Neural cell (in vitro differentiated cells): ENCODE measurements at regions not wholly inside any gene's neighbourhood (a gene's known extent, or its start where the extent isn't known, plus 50 kb on each side); places are given as distances from the start of the nearest gene placed in this dataset.

Source experiments
- H2AFZ ChIP-seq: fragments of 200-600, 300-800 bp; sonication (generic), shearing (Covaris generic); 2 replicates; pipeline ENCODE4 v1.6.0; 2014; ENCODE audit warnings: low read depth, mild to moderate bottlenecking, antibody characterized with exemption, low read length, moderate library complexity
- H3F3A ChIP-seq: fragments of 200-600 bp; shearing (Covaris generic); 2 replicates; pipeline ENCODE4 v1.6.1; 2016; ENCODE audit warnings: mild to moderate bottlenecking, moderate library complexity, mixed read lengths, antibody characterized with exemption, low read length; ENCODE audit not compliant: insufficient read depth, poor library complexity, severe bottlenecking
- H3K27ac ChIP-seq: fragments of 200-600, 300-800 bp; sonication (generic), shearing (Covaris generic); 2 replicates; pipeline ENCODE4 v1.5.1; 2014; ENCODE audit warnings: mild to moderate bottlenecking, low read length, moderate library complexity
- H3K27me3 ChIP-seq: fragments of 300-800, 200-600 bp; sonication (generic), shearing (Covaris generic); 2 replicates; pipeline ENCODE4 v1.6.0; 2014; ENCODE audit warnings: mild to moderate bottlenecking, low read depth, low read length, moderate library complexity; ENCODE audit not compliant: insufficient read depth
- H3K36me3 ChIP-seq: fragments of 300-800, 200-600 bp; sonication (generic), shearing (Covaris generic); 2 replicates; pipeline ENCODE4 v1.5.1; 2014; ENCODE audit warnings: mild to moderate bottlenecking, antibody characterized with exemption, low read length, moderate library complexity; ENCODE audit not compliant: insufficient read depth
- H3K4me2 ChIP-seq: fragments of 300-800, 200-600 bp; sonication (generic), shearing (Covaris generic); 2 replicates; pipeline ENCODE4 v1.6.0; 2014; ENCODE audit warnings: mild to moderate bottlenecking, low read length
- H3K4me3 ChIP-seq: fragments of 300-800, 200-600 bp; sonication (generic), shearing (Covaris generic); 2 replicates; pipeline ENCODE4 v1.5.1; 2014; ENCODE audit warnings: mild to moderate bottlenecking, low read length, moderate library complexity
- H3K79me2 ChIP-seq: fragments of 200-600 bp; shearing (Covaris generic); replicated peaks from 2 replicates; pipeline ENCODE4 v1.6.0; 2014; ENCODE audit warnings: mild to moderate bottlenecking, low read length, moderate library complexity; ENCODE audit not compliant: insufficient read depth
- H3K9ac ChIP-seq: fragments of 300-800, 200-600 bp; sonication (generic), shearing (Covaris generic); 2 replicates; pipeline ENCODE4 v1.6.1; 2016; ENCODE audit warnings: mild to moderate bottlenecking, low read length, mixed read lengths
- H3K9me2 ChIP-seq: fragments of 200-600 bp; shearing (Covaris generic); 2 replicates; pipeline ENCODE4 v1.6.1; 2016; ENCODE audit warnings: mild to moderate bottlenecking, low read length, mixed read lengths; ENCODE audit not compliant: insufficient read depth
- H3K9me3 ChIP-seq: fragments of 200-600, 300-800 bp; sonication (generic), shearing (Covaris generic); 2 replicates; pipeline ENCODE4 v1.6.1; 2016; ENCODE audit warnings: mild to moderate bottlenecking, mixed run types, low read length, moderate library complexity, mixed read lengths
- H4K20me1 ChIP-seq: fragments of 200-600 bp; shearing (Covaris generic); 2 replicates; pipeline ENCODE4 v1.6.1; 2016; ENCODE audit warnings: mild to moderate bottlenecking, mixed run types; ENCODE audit not compliant: insufficient read depth
- EP300 ChIP-seq: fragments of 450-650 bp; conservative IDR thresholded peaks from 2 replicates; pipeline ENCODE4 v1.6.1; 2014; ENCODE audit warnings: antibody characterized with exemption, mild to moderate bottlenecking, moderate library complexity; ENCODE audit not compliant: poor library complexity, severe bottlenecking
- EZH2 ChIP-seq: fragments of 200-600, 300-800 bp; shearing (Covaris generic), sonication (generic); IDR thresholded peaks from 2 replicates; pipeline ENCODE4 v1.6.1; 2014; ENCODE audit warnings: antibody characterized with exemption, low read length, borderline replicate concordance, mild to moderate bottlenecking; ENCODE audit not compliant: insufficient read depth, poor library complexity, severe bottlenecking
- MXI1 ChIP-seq: fragments of 450-650 bp; conservative IDR thresholded peaks from 2 replicates; pipeline ENCODE4 v1.6.1; 2014; ENCODE audit warnings: antibody characterized with exemption, mild to moderate bottlenecking; ENCODE audit not compliant: poor library complexity, severe bottlenecking
- POLR2AphosphoS5 ChIP-seq: IDR thresholded peaks from 2 replicates; pipeline ENCODE4 v1.6.1; 2012
- RAD21 ChIP-seq: fragments of 450-650 bp; conservative IDR thresholded peaks from 2 replicates; pipeline ENCODE4 v1.6.1; 2014; ENCODE audit warnings: antibody characterized with exemption, mild to moderate bottlenecking, moderate library complexity
- SMC3 ChIP-seq: fragments of 450-650 bp; conservative IDR thresholded peaks from 2 replicates; pipeline ENCODE4 v1.6.1; 2014; ENCODE audit warnings: antibody characterized with exemption, mild to moderate bottlenecking, moderate library complexity; ENCODE audit not compliant: poor library complexity
- TAF1 ChIP-seq: IDR thresholded peaks from 2 replicates; pipeline ENCODE4 v1.6.1; 2012; ENCODE audit warnings: low read depth
- TF ChIP-seq, protein P1 (sequence below): fragments of 450-650 bp; IDR thresholded peaks from 2 replicates; pipeline ENCODE4 v1.5.1; 2014; ENCODE audit warnings: antibody characterized with exemption, mild to moderate bottlenecking, moderate library complexity; ENCODE audit not compliant: poor library complexity, severe bottlenecking
- TF ChIP-seq, protein P2 (sequence below): IDR thresholded peaks from 2 replicates; pipeline ENCODE4 v1.6.1; 2012; ENCODE audit warnings: borderline replicate concordance

DNA sequence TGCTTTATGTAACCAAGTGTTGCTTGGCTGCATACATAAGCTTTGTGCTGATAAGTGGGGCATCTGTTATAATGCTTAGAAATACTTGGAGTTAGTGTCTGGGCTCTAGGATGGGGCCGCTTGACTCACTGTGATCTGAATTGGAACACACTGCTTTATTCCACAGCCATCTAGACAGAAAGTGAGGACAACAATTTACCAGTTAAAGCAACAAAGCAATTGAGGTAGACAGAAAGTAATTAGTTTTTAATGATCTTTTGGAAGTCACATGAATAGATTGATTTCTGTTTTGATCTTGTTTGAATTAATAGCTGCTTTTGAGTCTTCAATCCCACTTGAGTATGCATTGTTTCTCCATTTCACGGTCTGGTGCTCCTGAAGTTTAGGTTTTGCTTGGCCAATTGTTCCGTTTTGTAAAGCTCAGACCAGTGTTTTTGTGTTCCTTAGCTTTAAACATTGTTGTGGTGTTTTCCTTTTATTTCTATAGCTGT is 157.5 kb downstream of the TRMT11 start:
- Histone ChIP-seq H3K9me2 (no peaks in the 10 kb centered on the region), H3K79me2 (no peaks in the 10 kb centered on the region), H4K20me1 (no peaks in the 10 kb centered on the region), H3K4me2 (no peak overlapping the region), H2AFZ (no peak overlapping the region), H3K27me3 (peaks cover 81% of the 10 kb centered on the region), H3K36me3 (no peaks in the 10 kb centered on the region), H3K27ac (no peak overlapping the region), H3F3A (no peaks in the 10 kb centered on the region), H3K4me3 (no peak overlapping the region), H3K9me3 (peaks cover 7% of the 10 kb centered on the region), H3K9ac (no peak overlapping the region)
- no peak for TF ChIP-seq MXI1
- TF ChIP-seq TAF1 = no peak
- TF ChIP-seq EP300 = no peak
- TF ChIP-seq, protein P1, sequence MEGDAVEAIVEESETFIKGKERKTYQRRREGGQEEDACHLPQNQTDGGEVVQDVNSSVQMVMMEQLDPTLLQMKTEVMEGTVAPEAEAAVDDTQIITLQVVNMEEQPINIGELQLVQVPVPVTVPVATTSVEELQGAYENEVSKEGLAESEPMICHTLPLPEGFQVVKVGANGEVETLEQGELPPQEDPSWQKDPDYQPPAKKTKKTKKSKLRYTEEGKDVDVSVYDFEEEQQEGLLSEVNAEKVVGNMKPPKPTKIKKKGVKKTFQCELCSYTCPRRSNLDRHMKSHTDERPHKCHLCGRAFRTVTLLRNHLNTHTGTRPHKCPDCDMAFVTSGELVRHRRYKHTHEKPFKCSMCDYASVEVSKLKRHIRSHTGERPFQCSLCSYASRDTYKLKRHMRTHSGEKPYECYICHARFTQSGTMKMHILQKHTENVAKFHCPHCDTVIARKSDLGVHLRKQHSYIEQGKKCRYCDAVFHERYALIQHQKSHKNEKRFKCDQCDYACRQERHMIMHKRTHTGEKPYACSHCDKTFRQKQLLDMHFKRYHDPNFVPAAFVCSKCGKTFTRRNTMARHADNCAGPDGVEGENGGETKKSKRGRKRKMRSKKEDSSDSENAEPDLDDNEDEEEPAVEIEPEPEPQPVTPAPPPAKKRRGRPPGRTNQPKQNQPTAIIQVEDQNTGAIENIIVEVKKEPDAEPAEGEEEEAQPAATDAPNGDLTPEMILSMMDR = no peak
- no peak for TF ChIP-seq SMC3
- TF ChIP-seq EZH2 = no peak
- no peak for TF ChIP-seq POLR2AphosphoS5
- no peak for TF ChIP-seq RAD21
- TF ChIP-seq, protein P2, sequence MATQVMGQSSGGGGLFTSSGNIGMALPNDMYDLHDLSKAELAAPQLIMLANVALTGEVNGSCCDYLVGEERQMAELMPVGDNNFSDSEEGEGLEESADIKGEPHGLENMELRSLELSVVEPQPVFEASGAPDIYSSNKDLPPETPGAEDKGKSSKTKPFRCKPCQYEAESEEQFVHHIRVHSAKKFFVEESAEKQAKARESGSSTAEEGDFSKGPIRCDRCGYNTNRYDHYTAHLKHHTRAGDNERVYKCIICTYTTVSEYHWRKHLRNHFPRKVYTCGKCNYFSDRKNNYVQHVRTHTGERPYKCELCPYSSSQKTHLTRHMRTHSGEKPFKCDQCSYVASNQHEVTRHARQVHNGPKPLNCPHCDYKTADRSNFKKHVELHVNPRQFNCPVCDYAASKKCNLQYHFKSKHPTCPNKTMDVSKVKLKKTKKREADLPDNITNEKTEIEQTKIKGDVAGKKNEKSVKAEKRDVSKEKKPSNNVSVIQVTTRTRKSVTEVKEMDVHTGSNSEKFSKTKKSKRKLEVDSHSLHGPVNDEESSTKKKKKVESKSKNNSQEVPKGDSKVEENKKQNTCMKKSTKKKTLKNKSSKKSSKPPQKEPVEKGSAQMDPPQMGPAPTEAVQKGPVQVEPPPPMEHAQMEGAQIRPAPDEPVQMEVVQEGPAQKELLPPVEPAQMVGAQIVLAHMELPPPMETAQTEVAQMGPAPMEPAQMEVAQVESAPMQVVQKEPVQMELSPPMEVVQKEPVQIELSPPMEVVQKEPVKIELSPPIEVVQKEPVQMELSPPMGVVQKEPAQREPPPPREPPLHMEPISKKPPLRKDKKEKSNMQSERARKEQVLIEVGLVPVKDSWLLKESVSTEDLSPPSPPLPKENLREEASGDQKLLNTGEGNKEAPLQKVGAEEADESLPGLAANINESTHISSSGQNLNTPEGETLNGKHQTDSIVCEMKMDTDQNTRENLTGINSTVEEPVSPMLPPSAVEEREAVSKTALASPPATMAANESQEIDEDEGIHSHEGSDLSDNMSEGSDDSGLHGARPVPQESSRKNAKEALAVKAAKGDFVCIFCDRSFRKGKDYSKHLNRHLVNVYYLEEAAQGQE = no peak

- Histone ChIP-seq H3K27me3 (peaks cover 90% of the 10 kb centered on the region), H3F3A (no peaks in the 10 kb centered on the region), H3K36me3 (no peaks in the 10 kb centered on the region), H3K4me3 (no peak overlapping the region), H3K4me2 (no peak overlapping the region), H4K20me1 (no peaks in the 10 kb centered on the region), H3K79me2 (no peaks in the 10 kb centered on the region), H3K9me2 (no peaks in the 10 kb centered on the region), H2AFZ (no peak overlapping the region), H3K9ac (no peak overlapping the region), H3K27ac (no peak overlapping the region), H3K9me3 (peaks cover 2% of the 10 kb centered on the region)
- TF ChIP-seq, protein P1 = no peak
- no peak for TF ChIP-seq RAD21
These were observed 159.0 kb downstream of the TRMT11 start for GRCh38 chr6:126145351-126145750.
